Lower leg skin (tissue), 3 donors: ENCODE measurements at regions not wholly inside any gene's neighbourhood (a gene's known extent, or its start where the extent isn't known, plus 50 kb on each side); places are given as distances from the start of the nearest gene placed in this dataset.

ENCODE experiments used
- CTCF ChIP-seq, 3 donors: fragments of 450-650 bp; IDR thresholded peaks; one replicate each; pipeline ENCODE4 v1.5.1; 2016; ENCODE audit warnings: antibody characterized with exemption in 3 of 3, mild to moderate bottlenecking in 3 of 3, moderate library complexity in 2 of 3
- POLR2A ChIP-seq, 2 donors: fragments of 450-650 bp; IDR thresholded peaks; one replicate each; pipeline ENCODE4 v1.6.1; 2016 to 2017; ENCODE audit warnings: antibody characterized with exemption in 2 of 2, mild to moderate bottlenecking in 1 of 2, moderate library complexity in 1 of 2

DNA sequence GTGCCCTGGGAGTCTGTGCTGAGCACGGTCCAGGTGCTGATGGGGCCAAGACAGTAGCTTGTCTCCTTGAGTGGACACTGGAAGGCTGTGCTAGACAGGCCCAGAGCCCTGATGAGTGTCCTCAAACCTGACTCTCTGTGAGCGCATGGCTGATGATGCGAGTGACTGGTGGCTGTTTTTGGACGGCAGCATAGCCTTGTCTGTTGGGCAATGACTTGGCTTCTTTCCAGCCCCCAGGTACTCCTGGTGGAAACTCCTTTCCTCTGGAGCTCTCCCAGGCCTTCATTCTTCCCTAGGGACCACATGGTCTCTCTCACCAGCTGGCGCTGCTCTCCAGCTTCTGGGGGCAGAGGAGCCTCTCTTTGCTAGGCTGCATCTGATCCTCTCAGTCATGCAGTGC, 207.6 kb upstream of the SMIM21 start:
- no peak for TF ChIP-seq CTCF (IDR thresholded peaks at IDR 0.05)
- TF ChIP-seq POLR2A (IDR thresholded peaks at IDR 0.05): no peak
